ENCODE measurements at regions not wholly inside any gene's neighbourhood (a gene's known extent, or its start where the extent isn't known, plus 50 kb on each side); places are given as distances from the start of the nearest gene placed in this dataset.
A peak's percentile ranks its signal among the peaks of the same experiment; 100 is the strongest.

DNA sequence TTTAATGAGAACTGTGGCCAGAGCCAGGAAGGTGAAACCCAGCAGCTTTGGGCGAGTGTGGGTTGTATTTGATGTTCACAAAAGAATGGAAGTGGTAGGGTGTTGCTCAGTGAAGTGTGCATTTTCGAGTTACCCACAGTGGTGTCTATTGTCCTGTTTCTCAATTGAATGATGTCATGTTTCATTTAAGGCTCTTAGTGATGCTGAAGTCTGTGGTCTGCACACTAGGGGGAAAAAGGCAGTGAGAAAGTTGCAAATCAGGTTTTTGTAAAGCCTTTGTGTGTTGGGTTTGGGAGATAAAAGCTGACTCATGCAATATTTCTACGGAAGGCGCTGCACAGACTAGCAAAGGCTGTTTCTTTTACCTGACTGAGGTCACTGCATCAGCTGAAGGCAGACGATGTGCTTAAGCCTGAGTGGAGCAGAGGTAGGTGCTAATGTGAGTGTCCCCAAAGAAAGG lies 121.1 kb downstream of the PLEKHG1 start:
- in situ Hi-C loops (cut with MboI) (no loop called here), intact Hi-C loops (cut with micrococcal nuclease; ENCODE audit: unreplicated experiment) (loop anchor here (1.0 to 2.0 kb wide), 3 partner anchors 34 to 92 kb away; no protein-coding TSS in a partner anchor)
- CTCF ChIA-PET, result interaction anchor here (1.0 to 3.2 kb wide), 6 partner anchors 21 to 303 kb away, joined by 3 to 25 read pairs (median 6); no protein-coding TSS in a partner anchor
- Histone ChIP-seq H3K9me3 (replicated peaks; ENCODE audit: control insufficient read depth, insufficient read depth, low read length) (no peaks in the 10 kb centered on the region), H2AFZ (ENCODE audit: control insufficient read depth, low read depth, low read length) (no peak overlapping the region), H3K36me3 (ENCODE audit: control insufficient read depth in 2 of 2, insufficient read depth in 2 of 2, low read length in 1 of 2) (no peaks in the 10 kb centered on the region), H4K20me1 (ENCODE audit: control insufficient read depth, insufficient read depth) (no peaks in the 10 kb centered on the region; the same call in 1 of the 2 replicates), H3K27ac (ENCODE audit: control insufficient read depth, insufficient read depth) (peak overlapping the region; percentile 32), H3K27me3 (replicated peaks in 1 of 2; ENCODE audit: control insufficient read depth in 2 of 2, insufficient read depth in 2 of 2, low read length in 1 of 2) (no peaks in the 10 kb centered on the region), H3K79me2 (ENCODE audit: control insufficient read depth, insufficient read depth, low read length) (no peaks in the 10 kb centered on the region; the same call in 1 of the 2 replicates), H3K4me3 (0 out of 2 replicates have a peak overlapping the region, but pooled peaks have one; percentile 7), H3K9ac (ENCODE audit: control insufficient read depth, insufficient read depth, low read length) (no peak overlapping the region), H3K4me2 (ENCODE audit: control insufficient read depth, insufficient read depth) (peak overlapping the region; percentile 74), H3K4me1 (ENCODE audit: control insufficient read depth, insufficient read depth, low read length) (peaks cover 19% of the 10 kb centered on the region)
- WGBS (ENCODE audit: insufficient coverage, insufficient replicate concordance, low lambda C conversion rate, missing lambda C conversion rate), result 1% methylated on average over 5 of the region's 5 CpGs
- ATAC-seq (peak; percentile 96), DNase-seq (ENCODE audit: low read depth, low spot score) (peak; percentile 94), FAIRE-seq (peak; percentile 99)
- BruUV-seq (replicated peaks), result no TSS peak
- SMC1A ChIA-PET (ENCODE audit: uncharacterized antibody, unreplicated experiment), result interaction anchor here (0.5 to 6.5 kb wide), 17 partner anchors 14 to 306 kb away, joined by 3 to 43 read pairs (median 3); partner anchors contain the start of gene PLEKHG1
- POLR2A ChIA-PET, result interaction anchor here (0.6 to 1.0 kb wide), 5 partner anchors 13 to 122 kb away, joined by 3 to 6 read pairs (median 5); no protein-coding TSS in a partner anchor
- RAD21 ChIA-PET (ENCODE audit: unreplicated experiment), result interaction anchor here (0.8 to 3.0 kb wide), 8 partner anchors 21 to 302 kb away, joined by 3 to 10 read pairs (median 3); partner anchors contain the start of gene PLEKHG1
- TF ChIP-seq MTA2 (IDR thresholded peaks at IDR 0.05; ENCODE audit: low read depth), result peak; percentile 97
- TF ChIP-seq HDAC6 (IDR thresholded peaks at IDR 0.05; ENCODE audit: unreplicated experiment), result no peak
- peak in 1 of 2 experiments; percentile 81; a peak in 1 of 4 replicates for TF ChIP-seq CEBPB (IDR thresholded peaks at IDR 0.05; ENCODE audit: borderline replicate concordance in 1 of 2, low read depth in 2 of 2, low read length in 2 of 2)
- 0 out of 2 replicates have a peak, but pooled peaks have one; percentile 2 for TF ChIP-seq TCF12 (IDR thresholded peaks at IDR 0.05; ENCODE audit: low read depth, low read length)
- TF ChIP-seq FOXK2 (IDR thresholded peaks at IDR 0.05), result no peak
- TF ChIP-seq NFIC (IDR thresholded peaks at IDR 0.05; ENCODE audit: low read depth, low read length), result peak; percentile 95
- TF ChIP-seq FOXM1 (IDR thresholded peaks at IDR 0.05; ENCODE audit: low read depth, low read length), result peak; percentile 94
- TF ChIP-seq GATAD2B (conservative IDR thresholded peaks at IDR 0.05; ENCODE audit: low read depth), result peak; percentile 81
- TF ChIP-seq, protein P1, sequence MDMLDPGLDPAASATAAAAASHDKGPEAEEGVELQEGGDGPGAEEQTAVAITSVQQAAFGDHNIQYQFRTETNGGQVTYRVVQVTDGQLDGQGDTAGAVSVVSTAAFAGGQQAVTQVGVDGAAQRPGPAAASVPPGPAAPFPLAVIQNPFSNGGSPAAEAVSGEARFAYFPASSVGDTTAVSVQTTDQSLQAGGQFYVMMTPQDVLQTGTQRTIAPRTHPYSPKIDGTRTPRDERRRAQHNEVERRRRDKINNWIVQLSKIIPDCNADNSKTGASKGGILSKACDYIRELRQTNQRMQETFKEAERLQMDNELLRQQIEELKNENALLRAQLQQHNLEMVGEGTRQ (IDR thresholded peaks at IDR 0.05; ENCODE audit: borderline replicate concordance, low read depth, low read length), result no peak
- TF ChIP-seq ZSCAN29 (IDR thresholded peaks at IDR 0.05), result no peak
- TF ChIP-seq EGR1 (IDR thresholded peaks at IDR 0.05; ENCODE audit: borderline replicate concordance in 1 of 2, low read depth in 2 of 2, low read length in 2 of 2), result no peak
- TF ChIP-seq DPF2 (IDR thresholded peaks at IDR 0.05), result peak; percentile 90
- peak; percentile 89; the same call in 1 of the 2 replicates for TF ChIP-seq ZBED1 (IDR thresholded peaks at IDR 0.05; ENCODE audit: borderline replicate concordance)
- TF ChIP-seq HDGF (IDR thresholded peaks at IDR 0.05), result no peak
- peak; percentile 53; the same call in 1 of the 2 replicates for TF ChIP-seq SPI1 (IDR thresholded peaks at IDR 0.05; ENCODE audit: borderline replicate concordance, insufficient read depth, low read depth, low read length)
- TF ChIP-seq SUZ12 (IDR thresholded peaks at IDR 0.05; ENCODE audit: unreplicated experiment), result no peak
- peak; percentile 94 for TF ChIP-seq IKZF1 (conservative IDR thresholded peaks at IDR 0.05)
- TF ChIP-seq CBFB (IDR thresholded peaks at IDR 0.05; ENCODE audit: low read depth), result peak; percentile 86
- TF ChIP-seq ETV6 (conservative IDR thresholded peaks at IDR 0.05 in 1 of 2, IDR thresholded peaks at IDR 0.05 in 1 of 2; ENCODE audit: borderline replicate concordance in 1 of 2, low read depth in 1 of 2), result peak in 1 of 2 experiments; percentile 88; a peak in 1 of 4 replicates
- TF ChIP-seq, protein P2, sequence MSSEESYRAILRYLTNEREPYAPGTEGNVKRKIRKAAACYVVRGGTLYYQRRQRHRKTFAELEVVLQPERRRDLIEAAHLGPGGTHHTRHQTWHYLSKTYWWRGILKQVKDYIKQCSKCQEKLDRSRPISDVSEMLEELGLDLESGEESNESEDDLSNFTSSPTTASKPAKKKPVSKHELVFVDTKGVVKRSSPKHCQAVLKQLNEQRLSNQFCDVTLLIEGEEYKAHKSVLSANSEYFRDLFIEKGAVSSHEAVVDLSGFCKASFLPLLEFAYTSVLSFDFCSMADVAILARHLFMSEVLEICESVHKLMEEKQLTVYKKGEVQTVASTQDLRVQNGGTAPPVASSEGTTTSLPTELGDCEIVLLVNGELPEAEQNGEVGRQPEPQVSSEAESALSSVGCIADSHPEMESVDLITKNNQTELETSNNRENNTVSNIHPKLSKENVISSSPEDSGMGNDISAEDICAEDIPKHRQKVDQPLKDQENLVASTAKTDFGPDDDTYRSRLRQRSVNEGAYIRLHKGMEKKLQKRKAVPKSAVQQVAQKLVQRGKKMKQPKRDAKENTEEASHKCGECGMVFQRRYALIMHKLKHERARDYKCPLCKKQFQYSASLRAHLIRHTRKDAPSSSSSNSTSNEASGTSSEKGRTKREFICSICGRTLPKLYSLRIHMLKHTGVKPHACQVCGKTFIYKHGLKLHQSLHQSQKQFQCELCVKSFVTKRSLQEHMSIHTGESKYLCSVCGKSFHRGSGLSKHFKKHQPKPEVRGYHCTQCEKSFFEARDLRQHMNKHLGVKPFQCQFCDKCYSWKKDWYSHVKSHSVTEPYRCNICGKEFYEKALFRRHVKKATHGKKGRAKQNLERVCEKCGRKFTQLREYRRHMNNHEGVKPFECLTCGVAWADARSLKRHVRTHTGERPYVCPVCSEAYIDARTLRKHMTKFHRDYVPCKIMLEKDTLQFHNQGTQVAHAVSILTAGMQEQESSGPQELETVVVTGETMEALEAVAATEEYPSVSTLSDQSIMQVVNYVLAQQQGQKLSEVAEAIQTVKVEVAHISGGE (CRISPR knock-in tag; IDR thresholded peaks at IDR 0.05), result no peak
- TF ChIP-seq CHD2 (IDR thresholded peaks at IDR 0.05; ENCODE audit: borderline replicate concordance, low read depth, low read length), result 0 out of 2 replicates have a peak, but pooled peaks have one; percentile 53

All from GM12878 (cell line).